ENCODE measurements at regions not wholly inside any gene's neighbourhood (a gene's known extent, or its start where the extent isn't known, plus 50 kb on each side); places are given as distances from the start of the nearest gene placed in this dataset.
"Not testable (repeated sequence)": the region's sequence is repeated elsewhere in the genome, so short reads cannot be mapped to it uniquely, and the experiment has no call there.

- TF ChIP-seq POLR2AphosphoS5 (IDR thresholded peaks at IDR 0.05); CTCF (IDR thresholded peaks at IDR 0.05 in 8 of 11, conservative IDR thresholded peaks at IDR 0.05 in 3 of 11): not testable (repeated sequence)
These were observed 172.1 kb downstream of the HLX start for GRCh38 chr1:221051391-221051790.

Data from spleen (tissue), 7 donors.